SK-N-SH (cell line): ENCODE measurements at regions not wholly inside any gene's neighbourhood (a gene's known extent, or its start where the extent isn't known, plus 50 kb on each side); places are given as distances from the start of the nearest gene placed in this dataset.
A peak's percentile ranks its signal among the peaks of the same experiment; 100 is the strongest.

ENCODE experiments used
- CTCF ChIA-PET: fragments of 300-600, 350-600 bp; formaldehyde crosslinking; extraction: SDS; loops from one replicate; lab custom pipeline; 2021; lab: Yijun Ruan, JAX
- POLR2A ChIA-PET: fragments of 350-600 bp; sonication (Branson Sonifier 250); formaldehyde crosslinking; extraction: SDS; loops from one replicate; lab custom pipeline; 2020; ENCODE audit warnings: antibody characterized with exemption, inconsistent platforms; lab: Yijun Ruan, JAX
- DNase-seq: peaks from one replicate; pipeline ENCODE4 v3.0.0; 2012
- H2AFZ ChIP-seq: fragments of 200-600 bp; sonication (generic); 2 replicates; pipeline ENCODE4 v1.8.1; 2016; ENCODE audit warnings: antibody characterized with exemption, mild to moderate bottlenecking, low read depth
- H3F3A ChIP-seq: fragments of 200-600 bp; sonication (generic); replicated peaks from 2 replicates; pipeline ENCODE3; 2016; ENCODE audit warnings: antibody characterized with exemption, mild to moderate bottlenecking; ENCODE audit not compliant: insufficient read depth
- H3K27ac ChIP-seq, 2 experiments: fragments of 200-500 bp in 1 of 2; fragments of 200-600 bp in 1 of 2; sonication (Bioruptor generic) in 1 of 2; sonication (generic), shearing (Covaris generic) in 1 of 2; 2 replicates each; pipeline versions ENCODE4 v1.5.1 to v1.6.1; 2014 to 2016; ENCODE audit warnings: low read depth in 2 of 2, inconsistent platforms in 1 of 2, low read length in 1 of 2, mild to moderate bottlenecking in 1 of 2, mixed read lengths in 1 of 2
- H3K27me3 ChIP-seq: fragments of 200-600 bp; sonication (generic), shearing (Covaris generic); 2 replicates; pipeline ENCODE4 v1.6.1; 2016; ENCODE audit warnings: mixed run types; ENCODE audit not compliant: insufficient read depth
- H3K36me3 ChIP-seq, 2 experiments: fragments of 200-500 bp in 1 of 2; fragments of 200-600 bp in 1 of 2; sonication (Bioruptor generic) in 1 of 2; sonication (generic) in 1 of 2; replicated peaks in 1 of 2; 2 replicates each; pipeline versions ENCODE3 to v1.5.1; 2014 to 2016; ENCODE audit warnings: low read length in 1 of 2, mild to moderate bottlenecking in 1 of 2; ENCODE audit not compliant: insufficient read depth in 2 of 2, control insufficient read depth in 1 of 2
- H3K4me1 ChIP-seq, 2 experiments: fragments of 200-500 bp in 1 of 2; fragments of 200-600 bp in 1 of 2; sonication (Bioruptor generic) in 1 of 2; sonication (generic), shearing (Covaris generic) in 1 of 2; 2 replicates each; pipeline versions ENCODE4 v1.5.1 to v1.6.1; 2014 to 2016; ENCODE audit warnings: low read depth in 1 of 2, low read length in 1 of 2, mixed run types in 1 of 2; ENCODE audit not compliant: insufficient read depth in 2 of 2, control insufficient read depth in 1 of 2
- H3K4me2 ChIP-seq: fragments of 200-600 bp; sonication (generic), shearing (Covaris generic); 2 replicates; pipeline ENCODE4 v1.6.1; 2017; ENCODE audit warnings: mixed run types
- H3K4me3 ChIP-seq, 2 experiments: fragments of 200-500 bp in 1 of 2; fragments of 200-600 bp in 1 of 2; sonication (Bioruptor generic) in 1 of 2; sonication (generic), shearing (Covaris generic) in 1 of 2; 2 replicates each; pipeline versions ENCODE4 v1.5.1 to v1.8.1; 2014 to 2016; ENCODE audit warnings: low read depth in 2 of 2, inconsistent platforms in 1 of 2, low read length in 1 of 2, mild to moderate bottlenecking in 1 of 2, mixed read lengths in 1 of 2, moderate library complexity in 1 of 2
- H3K79me2 ChIP-seq: fragments of 200-600 bp; sonication (generic); 2 replicates; pipeline ENCODE4 v1.8.1; 2017; ENCODE audit warnings: mild to moderate bottlenecking; ENCODE audit not compliant: insufficient read depth
- H3K9ac ChIP-seq: fragments of 200-600 bp; sonication (generic); 2 replicates; pipeline ENCODE4 v1.6.1; 2017; ENCODE audit warnings: mixed run types
- H3K9me2 ChIP-seq: fragments of 200-600 bp; sonication (generic); 2 replicates; pipeline ENCODE4 v1.6.1; 2017; ENCODE audit warnings: mixed run types
- H3K9me3 ChIP-seq: fragments of 200-600 bp; sonication (generic); 2 replicates; pipeline ENCODE4 v1.6.1; 2017; ENCODE audit warnings: mixed run types, mild to moderate bottlenecking, moderate library complexity
- H4K20me1 ChIP-seq: fragments of 200-600 bp; sonication (generic); 2 replicates; pipeline ENCODE4 v1.6.1; 2017; ENCODE audit warnings: mild to moderate bottlenecking, mixed run types; ENCODE audit not compliant: insufficient read depth
- CTCF ChIP-seq: fragments of 200-600 bp; sonication (generic); IDR thresholded peaks from 2 replicates; pipeline ENCODE4 v1.6.1; 2017; ENCODE audit warnings: antibody characterized with exemption, mild to moderate bottlenecking, moderate library complexity
- EP300 ChIP-seq, 2 experiments: IDR thresholded peaks; 2 replicates each; pipeline versions ENCODE4 v1.4.0 to v1.6.1; 2012; ENCODE audit warnings: borderline replicate concordance in 1 of 2, low read depth in 1 of 2, low read length in 1 of 2
- EZH2phosphoT487 ChIP-seq: fragments of 200-600 bp; sonication (generic); IDR thresholded peaks from 2 replicates; pipeline ENCODE4 v1.6.1; 2017; ENCODE audit warnings: low read depth, mixed run types, mild to moderate bottlenecking, antibody characterized with exemption, moderate library complexity, borderline replicate concordance
- FOSL2 ChIP-seq: IDR thresholded peaks from 2 replicates; pipeline ENCODE4 v1.4.0; 2012; ENCODE audit warnings: low read depth, mild to moderate bottlenecking, moderate library complexity, borderline replicate concordance
- JUND ChIP-seq: IDR thresholded peaks from 2 replicates; pipeline ENCODE4 v1.4.0; 2012
- MAX ChIP-seq: IDR thresholded peaks from 2 replicates; pipeline ENCODE4 v1.4.0; 2012; ENCODE audit warnings: low read depth
- NFIC ChIP-seq: IDR thresholded peaks from 2 replicates; pipeline ENCODE4 v1.4.0; 2012; ENCODE audit warnings: borderline replicate concordance
- PBX3 ChIP-seq: IDR thresholded peaks from 2 replicates; pipeline ENCODE4; 2012
- POLR2AphosphoS5 ChIP-seq: IDR thresholded peaks from 2 replicates; pipeline ENCODE4 v1.6.1; 2012; ENCODE audit warnings: low read depth, low read length
- REST ChIP-seq: IDR thresholded peaks from 2 replicates; pipeline ENCODE4 v1.6.1; 2012; ENCODE audit warnings: mild to moderate bottlenecking, low read depth, low read length, moderate library complexity
- RXRA ChIP-seq: IDR thresholded peaks from 2 replicates; pipeline ENCODE4 v1.4.0; 2012; ENCODE audit warnings: low read depth, mild to moderate bottlenecking, borderline replicate concordance
- TCF12 ChIP-seq: IDR thresholded peaks from 2 replicates; pipeline ENCODE4 v1.4.0; 2012
- TEAD4 ChIP-seq: IDR thresholded peaks from 2 replicates; pipeline ENCODE4 v1.4.0; 2012; ENCODE audit warnings: mild to moderate bottlenecking, borderline replicate concordance; ENCODE audit not compliant: insufficient read depth
- ZBTB33 ChIP-seq: IDR thresholded peaks from 2 replicates; pipeline ENCODE4 v1.4.0; 2012; ENCODE audit warnings: low read depth, borderline replicate concordance
- WGBS: methylation state at CpG from one replicate; pipeline ENCODE4 v1.1.6; 2017; ENCODE audit warnings: low lambda C conversion rate; 5-methylcytosine and 5-hydroxymethylcytosine counted together

- Histone ChIP-seq H2AFZ (no peak overlapping the region), H3K9me3 (no peaks in the 10 kb centered on the region), H3K27me3 (no peaks in the 10 kb centered on the region), H3K79me2 (no peaks in the 10 kb centered on the region), H4K20me1 (no peaks in the 10 kb centered on the region), H3K4me3 (no peak overlapping the region), H3K36me3 (no peaks in the 10 kb centered on the region), H3K4me2 (peak overlapping the region; percentile 57), H3K27ac (peak overlapping the region; percentile 24 to 46; a peak in 3 of 4 replicates), H3K4me1 (peaks cover 0 to 29% of the 10 kb centered on the region in 2 experiments; a peak in 3 of 4 replicates), H3K9ac (peak overlapping the region; percentile 33; the same call in 1 of the 2 replicates), H3F3A (peaks cover 5% of the 10 kb centered on the region), H3K9me2 (no peaks in the 10 kb centered on the region)
- CTCF ChIA-PET: no interaction called here
- DNase-seq: no peak
- WGBS: 28% methylated on average over 11 of the region's 12 CpGs
- peak; percentile 92 for TF ChIP-seq JUND
- TF ChIP-seq REST: no peak
- TF ChIP-seq MAX: 0 out of 2 replicates have a peak, but pooled peaks have one; percentile 25
- 0 out of 2 replicates have a peak, but pooled peaks have one; percentile 16 for TF ChIP-seq ZBTB33
- peak; percentile 55; the same call in 1 of the 2 replicates for TF ChIP-seq POLR2AphosphoS5
- peak; percentile 31; the same call in 1 of the 2 replicates for TF ChIP-seq PBX3
- peak; percentile 94 for TF ChIP-seq TCF12
- TF ChIP-seq CTCF: no peak
- peak; percentile 93 for TF ChIP-seq TEAD4
- peak; percentile 91 for TF ChIP-seq FOSL2
- TF ChIP-seq EZH2phosphoT487: no peak
- TF ChIP-seq EP300 (IDR thresholded peaks at IDR 0.05; ENCODE audit: borderline replicate concordance in 1 of 2, low read depth in 1 of 2, low read length in 1 of 2): peak in 1 of 2 experiments; percentile 89; a peak in 3 of 4 replicates
- peak; percentile 95 for TF ChIP-seq NFIC
- peak; percentile 52; the same call in 1 of the 2 replicates for TF ChIP-seq RXRA
- POLR2A ChIA-PET: interaction anchor here (0.6 kb wide), 1 partner anchor 1045 kb away, joined by 3 read pairs; no protein-coding TSS in a partner anchor
These were observed 326.6 kb downstream of the MN1 start for GRCh38 chr22:27474711-27475547.
